SK-N-MC (cell line): ENCODE measurements at regions not wholly inside any gene's neighbourhood (a gene's known extent, or its start where the extent isn't known, plus 50 kb on each side); places are given as distances from the start of the nearest gene placed in this dataset.
"Not testable (repeated sequence)": the region's sequence is repeated elsewhere in the genome, so short reads cannot be mapped to it uniquely, and the experiment has no call there.

Experiments
- EZH2 ChIP-seq: fragments of 200-600 bp; sonication (generic); IDR thresholded peaks from one replicate; pipeline ENCODE4 v1.6.1; 2017; ENCODE audit warnings: antibody characterized with exemption
- FOXP2 ChIP-seq: optimal IDR thresholded peaks from 2 replicates; pipeline ENCODE3; 2011; ENCODE audit warnings: mild to moderate bottlenecking, moderate library complexity; ENCODE audit not compliant: insufficient read depth; ENCODE audit errors: extremely low read length, control extremely low read depth
- POLR2AphosphoS5 ChIP-seq: IDR thresholded peaks from 2 replicates; pipeline ENCODE4 v1.6.1; 2012; ENCODE audit warnings: mild to moderate bottlenecking, low read depth, low read length, borderline replicate concordance

DNA sequence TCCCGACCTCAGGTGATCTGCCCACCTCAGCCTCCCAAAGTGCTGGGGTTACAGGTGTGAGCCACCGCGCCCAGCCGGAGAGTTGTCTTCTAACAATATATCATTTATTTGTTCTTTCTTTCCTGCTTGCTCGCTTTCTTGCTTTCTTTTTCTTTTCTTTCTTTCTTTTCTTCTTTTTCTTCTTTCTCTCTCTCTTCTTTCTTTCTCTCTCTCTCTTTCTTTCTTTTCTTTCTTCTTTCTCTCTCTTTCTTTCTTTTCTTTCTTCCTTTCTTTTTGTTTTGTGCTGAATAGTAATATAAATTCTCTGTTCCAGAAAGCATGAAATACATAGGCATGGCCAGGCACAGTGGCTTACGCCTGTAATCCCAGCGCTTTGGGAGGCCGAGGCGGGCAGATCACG is 73.5 kb upstream of the ZNF644 start:
- TF ChIP-seq POLR2AphosphoS5, FOXP2, EZH2: not testable (repeated sequence)
